A549 (cell line): ENCODE measurements at regions not wholly inside any gene's neighbourhood (a gene's known extent, or its start where the extent isn't known, plus 50 kb on each side); places are given as distances from the start of the nearest gene placed in this dataset.

Experiments used
- BCL3 ChIP-seq: fragments of >200 bp; sonication (Bioruptor Twin); formaldehyde crosslinking; IDR thresholded peaks from 3 replicates; pipeline ENCODE4 v1.6.1; 2016
- CBX2 ChIP-seq: fragments of 200-600 bp; sonication (generic); IDR thresholded peaks from 2 replicates; pipeline ENCODE4 v1.6.1; 2016; ENCODE audit warnings: low read depth, mild to moderate bottlenecking, borderline replicate concordance
- CTCF ChIP-seq: fragments of >200 bp; sonication (Bioruptor Twin); formaldehyde crosslinking; IDR thresholded peaks from 3 replicates; pipeline ENCODE4 v1.5.1; 2016
- JUNB ChIP-seq: fragments of >200 bp; sonication (Bioruptor Twin); formaldehyde crosslinking; IDR thresholded peaks from 2 replicates; pipeline ENCODE4 v1.6.1; 2016
- POLR2A ChIP-seq: IDR thresholded peaks from 2 replicates; pipeline ENCODE4 v1.6.1; 2012; ENCODE audit warnings: mild to moderate bottlenecking, low read length
- POLR2AphosphoS2 ChIP-seq: conservative IDR thresholded peaks from 2 replicates; pipeline ENCODE4 v1.6.1; 2012; ENCODE audit warnings: low read length, improper control_type of control experiment, inconsistent platforms
- RAD21 ChIP-seq, 2 experiments: fragments of >200 bp in 1 of 2; sonication (Bioruptor Twin) in 1 of 2; formaldehyde crosslinking in 1 of 2; IDR thresholded peaks in 1 of 2; conservative IDR thresholded peaks in 1 of 2; 2 replicates in 1 of 2; 3 replicates in 1 of 2; pipeline ENCODE4 v1.6.1; 2012 to 2018; ENCODE audit warnings: inconsistent platforms in 1 of 2
- ZFP36 ChIP-seq: fragments of 450-650 bp; IDR thresholded peaks from 2 replicates; pipeline ENCODE4 v1.6.1; 2014; ENCODE audit warnings: borderline replicate concordance; ENCODE audit not compliant: partially characterized antibody

GRCh38 chr5:164934561-164934960 lies 1429.1 kb downstream of the MAT2B start:
- TF ChIP-seq CTCF (no peak), POLR2AphosphoS2 (no peak), CBX2 (no peak), RAD21 (conservative IDR thresholded peaks at IDR 0.05 in 1 of 2, IDR thresholded peaks at IDR 0.05 in 1 of 2) (no peak), POLR2A (no peak), JUNB (no peak), BCL3 (no peak), ZFP36 (no peak)
